Occipital lobe (tissue), 1 donor: ENCODE measurements at regions not wholly inside any gene's neighbourhood (a gene's known extent, or its start where the extent isn't known, plus 50 kb on each side); places are given as distances from the start of the nearest gene placed in this dataset.

Experiments
- DNase-seq: peaks from one replicate; lab custom pipeline; 2025; lab: John Stamatoyannopoulos, UW

DNA sequence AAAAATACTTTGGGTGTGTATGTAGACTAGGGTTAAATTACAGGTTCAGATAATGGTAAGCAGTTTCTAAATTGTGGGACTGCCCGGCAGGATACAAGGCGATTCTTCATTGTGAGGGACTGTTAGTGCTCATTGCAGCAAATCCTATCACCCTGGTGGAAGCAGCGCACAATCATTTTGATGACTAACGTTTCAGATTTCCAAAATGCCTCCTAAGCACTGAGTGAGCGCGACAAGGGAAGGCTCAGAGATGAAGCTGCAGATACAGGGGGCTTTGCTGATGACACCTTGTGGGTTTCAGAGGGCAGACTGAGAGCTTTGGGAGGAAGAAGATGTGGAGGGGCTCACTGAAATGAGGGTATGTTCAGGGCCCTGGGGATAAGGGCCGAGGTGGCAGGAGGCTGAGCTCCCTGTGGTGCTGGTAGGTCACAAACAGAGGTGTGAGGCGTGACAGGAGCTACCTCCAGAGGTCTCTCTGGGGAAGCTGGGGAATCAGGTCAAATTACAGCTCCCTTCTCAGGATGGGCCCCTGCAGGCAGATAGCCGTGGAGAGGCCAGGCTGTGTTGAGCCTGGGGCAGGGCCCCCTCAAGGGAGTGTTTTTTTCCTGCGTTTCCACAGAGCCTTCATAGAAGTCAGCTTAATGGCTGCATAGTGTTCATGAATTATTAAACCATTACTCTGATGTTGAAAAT, 84.5 kb upstream of the FYN start:
- DNase-seq, result no peak

DNA sequence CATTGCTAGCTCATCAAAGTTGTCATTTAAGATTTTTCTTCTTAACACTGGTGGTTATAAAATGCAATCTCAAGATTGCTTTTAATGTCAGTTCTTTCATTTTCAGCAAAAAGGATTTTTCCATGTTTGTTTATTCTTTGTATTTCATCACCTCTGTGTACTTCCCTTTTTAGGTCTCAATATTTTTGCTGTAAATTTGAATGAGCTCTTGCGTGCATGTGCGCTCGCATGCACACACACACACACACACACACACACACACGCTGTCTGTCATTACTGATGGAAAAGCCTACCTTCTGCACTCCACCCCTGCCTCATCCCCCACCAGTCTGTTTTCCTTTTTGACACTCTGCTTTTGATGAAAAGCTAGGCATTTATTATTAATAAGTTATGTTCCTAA, 85.3 kb upstream of the FYN start:
- no peak for DNase-seq

DNA sequence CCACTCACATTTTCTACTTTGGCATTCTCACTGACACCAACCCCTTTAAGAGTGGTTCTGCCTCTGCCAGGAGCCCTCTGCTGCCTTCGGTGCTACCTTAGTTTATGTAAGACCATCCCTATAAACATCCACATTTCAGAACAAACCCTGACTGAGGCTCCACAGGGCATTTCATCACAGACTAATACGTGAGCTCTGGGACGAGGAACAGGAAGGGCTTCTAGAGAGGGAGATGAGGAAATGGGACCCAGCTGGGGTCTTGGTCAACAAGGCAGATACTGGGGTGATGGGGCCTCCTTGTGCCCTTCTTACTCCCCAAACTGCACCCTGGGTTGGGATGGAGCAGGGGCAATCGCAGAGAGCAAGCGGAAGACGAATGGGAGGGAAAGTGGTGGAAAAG, 86.5 kb upstream of the FYN start:
- DNase-seq, result no peak

DNA sequence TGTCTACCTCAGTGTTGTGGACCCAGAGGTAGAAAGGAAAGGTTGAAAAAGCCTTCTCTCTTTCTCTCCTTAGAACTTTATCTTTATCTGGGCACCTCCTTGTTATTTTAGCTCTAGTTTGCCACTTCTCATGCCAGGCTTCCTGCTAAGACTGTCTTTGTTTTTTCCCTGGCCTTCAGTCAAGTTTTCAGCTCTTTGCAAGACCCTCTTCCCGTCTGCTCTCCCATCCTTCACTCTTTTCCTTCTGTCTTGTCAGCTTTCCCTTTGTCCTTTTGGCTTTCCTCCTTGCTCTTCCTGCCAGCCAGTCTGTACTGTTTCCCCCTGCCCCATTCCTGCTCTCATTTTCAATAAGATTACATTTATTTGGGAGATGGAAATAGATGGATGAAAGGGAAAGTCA, 86.8 kb upstream of the CCN6 start:
- DNase-seq, result no peak

DNA sequence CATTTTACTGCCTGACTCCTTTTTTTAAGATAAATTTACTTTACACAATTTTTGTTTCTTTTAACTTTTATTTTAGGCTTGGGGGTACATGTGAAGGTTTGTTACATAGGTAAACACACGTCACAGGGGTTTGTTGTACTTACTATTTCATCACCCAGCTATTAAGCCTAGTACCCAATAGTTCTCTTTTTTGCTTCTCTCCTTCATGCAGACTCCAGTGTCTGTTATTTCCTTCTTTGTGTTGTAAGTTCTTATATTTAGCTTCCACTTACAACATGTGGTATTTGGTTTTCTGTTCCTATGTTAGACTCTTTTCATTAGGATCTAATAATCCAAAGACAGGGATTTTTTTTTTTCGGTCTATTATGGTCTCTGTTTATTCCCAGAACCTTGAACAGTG, 83.5 kb upstream of the CCN6 start:
- DNase-seq, result no peak

DNA sequence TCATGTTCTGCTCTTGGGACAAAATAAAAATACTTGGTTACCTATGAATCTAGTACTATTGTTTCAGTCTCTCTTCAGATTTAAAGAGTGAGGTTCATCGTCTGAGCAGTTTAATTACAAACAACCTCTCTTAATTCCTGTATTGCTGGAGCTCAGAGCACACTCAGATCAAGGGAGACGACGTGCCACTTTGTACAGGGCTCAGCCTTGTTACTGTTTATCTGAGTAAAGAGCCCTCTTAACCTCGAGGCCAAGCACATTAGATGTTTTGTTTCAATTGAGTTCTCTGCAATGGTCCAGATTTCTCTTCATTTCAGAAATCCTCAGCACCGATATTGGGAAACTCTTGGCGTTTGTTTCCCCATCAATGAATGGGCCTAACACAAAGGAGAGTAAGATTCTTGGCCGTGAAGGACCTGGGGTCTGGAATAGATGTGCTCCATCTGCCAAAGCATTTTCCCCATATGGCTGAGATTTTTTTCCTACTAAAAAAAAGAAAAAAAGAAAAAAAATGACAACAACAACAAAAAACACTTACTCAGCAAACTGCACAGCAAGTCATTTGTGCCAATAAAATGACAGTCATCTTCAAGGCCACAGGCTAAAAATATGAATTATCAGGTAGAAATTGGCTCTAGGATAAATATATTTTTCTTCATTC, 82.6 kb upstream of the CCN6 start:
- DNase-seq, result no peak

DNA sequence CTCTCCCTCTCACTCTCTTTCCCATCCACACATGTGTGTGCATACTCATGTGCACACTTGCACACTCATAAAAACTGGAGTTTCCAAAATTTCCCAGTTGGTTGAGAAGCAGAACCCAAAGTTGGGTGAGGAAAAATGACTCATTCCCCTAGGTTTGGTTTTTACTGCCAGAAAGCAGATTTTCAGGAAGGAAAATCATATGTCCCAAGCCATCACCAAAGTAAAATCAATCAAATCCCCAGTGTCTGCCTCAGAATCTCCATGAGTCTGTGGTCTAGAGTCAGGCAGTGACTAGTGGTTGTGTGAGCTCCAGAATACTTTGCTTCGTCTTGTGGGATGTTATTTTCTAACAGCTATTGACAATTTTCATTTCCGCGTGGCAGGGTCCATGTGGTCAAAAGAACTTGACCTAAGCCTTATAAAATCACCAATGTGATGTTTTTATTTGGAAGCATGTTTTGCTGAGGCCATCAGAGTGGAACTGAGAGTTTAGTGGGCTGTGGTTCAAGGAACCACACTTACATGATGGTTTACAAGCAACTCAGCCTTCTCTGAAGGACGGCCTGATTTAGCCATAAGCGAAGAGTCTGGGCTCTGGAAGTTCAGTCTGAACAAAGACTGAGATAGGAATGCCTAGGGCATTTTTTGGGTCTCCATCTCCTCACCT, 81.9 kb upstream of the CCN6 start:
- DNase-seq, result no peak

DNA sequence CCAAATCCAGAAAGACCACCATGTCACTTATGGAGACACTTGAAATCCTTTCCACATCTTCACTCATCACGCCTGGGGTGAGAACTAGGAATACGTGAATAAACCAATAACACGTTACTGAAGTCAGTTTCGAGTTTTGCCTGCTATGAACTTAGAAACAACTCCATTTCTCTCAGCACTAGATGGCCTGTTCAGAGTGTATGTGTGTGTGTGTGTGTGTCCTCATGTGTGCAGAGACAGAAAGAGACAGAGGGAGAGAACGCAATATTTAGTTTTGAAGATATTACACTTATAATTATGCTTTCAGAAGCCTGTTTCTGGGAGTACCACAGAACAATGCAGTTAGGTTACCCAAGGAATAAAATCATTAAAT, 81.2 kb upstream of the CCN6 start:
- DNase-seq, result no peak

DNA sequence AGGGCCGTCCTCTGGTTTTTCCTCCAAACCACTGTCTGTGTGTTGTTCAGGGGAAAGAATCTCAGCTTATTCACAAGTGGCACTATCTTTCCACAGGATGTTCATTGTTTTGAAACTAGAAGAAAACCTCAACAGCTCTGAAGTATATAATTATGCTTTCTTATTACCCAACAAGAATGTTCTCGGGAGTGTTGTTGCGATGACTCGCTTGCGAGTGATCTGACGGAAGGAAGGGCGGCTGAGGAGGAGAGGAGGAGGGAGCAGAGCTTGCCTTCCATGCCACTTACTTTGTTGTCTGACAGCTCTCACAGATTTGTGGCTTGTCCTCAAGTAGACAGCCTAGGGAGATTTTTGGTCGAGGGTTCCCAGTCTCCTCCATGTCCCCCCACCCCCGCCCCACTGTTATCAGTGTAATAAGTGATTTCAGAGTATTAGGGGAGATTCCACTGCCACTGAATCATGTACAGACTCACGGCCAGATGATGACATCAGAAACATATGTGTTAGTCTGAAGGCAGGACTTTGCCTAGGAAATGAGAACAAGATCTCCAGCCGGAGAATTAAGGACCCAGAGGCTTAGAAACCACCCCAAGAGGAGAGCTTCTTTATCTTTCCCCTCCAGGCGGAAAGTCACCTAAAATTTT, 80.7 kb upstream of the CCN6 start:
- DNase-seq, result no peak

DNA sequence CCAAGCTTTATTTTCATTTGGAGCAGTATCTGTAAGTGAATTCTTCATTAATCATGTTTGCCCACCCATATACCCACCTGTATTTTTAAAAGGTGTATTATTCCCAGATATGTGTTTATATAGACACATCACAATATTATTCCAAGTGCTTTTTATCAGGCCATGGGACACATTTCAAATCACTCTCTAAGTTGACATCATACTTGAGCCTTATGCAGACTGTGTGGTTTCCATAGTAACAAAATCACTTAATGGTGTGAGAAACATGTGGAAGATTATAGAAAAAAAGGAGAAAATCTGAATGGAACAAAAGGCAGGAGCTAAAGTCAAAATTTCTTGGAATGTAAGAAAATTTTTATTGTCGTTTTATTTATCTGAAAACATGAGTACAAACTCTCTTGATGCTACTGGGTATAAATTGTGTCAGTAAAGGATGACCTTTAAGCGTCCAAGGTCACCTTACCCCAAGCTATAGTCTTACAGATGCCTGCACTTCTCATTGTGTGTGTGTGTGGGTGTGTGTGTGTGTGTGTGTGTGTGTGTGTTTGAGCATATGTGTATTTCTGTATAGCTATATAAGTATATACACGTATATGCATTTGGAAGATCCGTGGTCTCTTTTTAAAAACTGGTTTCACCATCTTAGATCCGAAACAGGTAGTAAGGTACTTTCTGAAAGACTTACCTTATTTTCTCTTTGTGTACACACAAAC, 79.8 kb upstream of the CCN6 start:
- no peak for DNase-seq

DNA sequence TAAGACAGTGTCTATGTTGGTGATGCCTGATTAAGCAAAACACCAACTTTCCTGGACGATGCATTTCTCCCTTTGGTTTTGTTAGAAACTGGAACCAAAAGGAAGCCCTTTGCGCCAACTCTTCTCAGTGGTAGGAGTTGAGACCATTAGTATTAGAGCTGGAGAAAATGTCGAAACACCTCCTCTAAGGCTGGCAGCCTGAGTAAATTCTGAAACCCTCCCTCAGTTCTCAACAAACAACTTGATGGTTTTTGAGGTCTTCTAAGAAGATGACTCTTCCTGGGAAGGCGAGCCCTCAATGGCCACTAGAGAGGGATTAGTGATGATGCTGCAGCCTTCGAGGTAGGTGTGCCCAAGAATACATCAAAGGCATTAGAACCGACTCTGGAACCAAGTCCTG, 78.4 kb upstream of the CCN6 start:
- DNase-seq, result no peak

DNA sequence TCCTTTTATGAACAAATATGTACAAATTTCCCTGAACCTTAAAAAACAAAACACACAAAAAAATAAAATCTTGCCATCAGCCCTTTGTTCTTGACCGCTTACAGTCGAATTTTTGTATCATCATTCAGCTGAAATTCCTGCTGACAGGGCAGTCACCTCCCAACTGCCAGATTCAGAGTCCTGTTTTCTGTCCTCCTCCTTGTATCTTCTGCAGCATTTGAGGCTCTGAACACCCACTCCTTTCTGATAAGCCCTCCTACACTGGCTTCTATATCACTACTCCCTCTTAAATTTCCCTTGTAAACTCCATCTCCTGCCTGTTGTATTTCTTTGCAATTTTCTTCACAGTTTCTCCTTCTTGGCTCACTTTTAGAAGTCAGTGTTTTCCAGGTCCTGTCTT, 77.8 kb upstream of the CCN6 start:
- DNase-seq, result no peak

DNA sequence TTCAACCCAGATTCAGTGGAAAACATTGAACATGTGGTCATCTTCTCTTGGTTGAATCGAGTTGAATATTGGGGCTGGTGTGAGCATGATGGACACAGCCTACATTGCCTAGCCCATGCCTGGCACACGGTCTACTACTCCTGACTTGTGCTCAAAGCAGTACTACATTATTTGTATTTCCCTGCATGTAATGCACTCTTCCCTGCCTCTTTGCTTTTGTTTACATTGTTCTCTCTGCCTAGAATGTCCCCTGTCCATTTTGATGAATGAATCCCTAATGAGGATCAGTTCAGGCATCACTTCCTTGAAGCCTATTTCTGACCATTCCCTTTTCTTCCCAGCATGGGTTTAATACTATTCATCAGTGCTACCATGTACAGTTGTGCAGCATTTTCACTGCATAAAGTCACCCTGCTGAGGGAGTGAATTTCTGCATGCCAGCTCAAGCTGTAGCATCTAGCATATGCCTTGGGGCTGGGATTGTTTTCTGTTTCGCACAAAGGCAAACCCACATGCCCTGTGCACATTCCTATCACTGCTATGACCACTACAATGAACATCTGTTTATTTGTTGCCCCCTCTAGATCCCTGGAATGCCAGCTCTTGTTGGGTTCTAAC, 75.3 kb upstream of the CCN6 start:
- DNase-seq, result no peak

DNA sequence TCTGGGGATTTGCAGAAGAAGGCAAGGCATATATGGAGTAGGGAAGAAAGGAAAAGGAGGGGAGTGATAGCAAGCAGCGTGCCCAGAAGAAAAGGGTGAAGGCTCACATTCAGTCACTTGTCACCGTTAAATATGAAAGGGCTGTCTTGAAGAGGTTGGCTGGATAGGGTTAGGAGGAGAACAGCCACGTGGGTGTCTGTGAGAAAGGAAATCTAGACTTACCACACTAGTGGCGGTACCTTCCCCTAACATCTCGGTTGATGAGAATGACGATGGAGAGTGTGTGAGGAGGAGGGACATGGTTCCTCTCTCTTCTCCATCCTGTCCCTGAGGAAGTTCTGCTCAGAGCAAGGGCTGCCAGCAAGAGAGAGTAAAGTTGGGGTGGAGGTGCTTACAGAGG, 74.3 kb upstream of the CCN6 start:
- DNase-seq, result no peak

DNA sequence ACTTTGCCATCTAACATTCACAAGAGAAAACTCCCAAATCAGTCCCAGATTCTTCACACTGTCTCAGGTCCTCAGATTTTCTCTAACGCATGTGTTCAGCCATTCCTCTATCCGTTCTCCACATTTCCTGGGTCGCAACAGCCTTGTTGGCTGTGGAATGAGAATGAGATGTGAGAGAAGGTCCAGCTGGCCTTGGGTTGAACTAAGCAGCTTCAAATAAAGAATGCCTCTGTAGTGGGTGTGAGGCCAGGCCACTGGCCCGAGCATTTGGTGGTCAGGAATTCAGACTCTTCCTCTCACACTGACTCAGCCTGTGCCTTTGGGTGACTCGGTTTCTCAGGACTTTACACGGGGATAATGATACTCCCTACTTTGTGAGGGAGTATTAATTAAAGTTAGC, 73.8 kb upstream of the CCN6 start:
- no peak for DNase-seq

DNA sequence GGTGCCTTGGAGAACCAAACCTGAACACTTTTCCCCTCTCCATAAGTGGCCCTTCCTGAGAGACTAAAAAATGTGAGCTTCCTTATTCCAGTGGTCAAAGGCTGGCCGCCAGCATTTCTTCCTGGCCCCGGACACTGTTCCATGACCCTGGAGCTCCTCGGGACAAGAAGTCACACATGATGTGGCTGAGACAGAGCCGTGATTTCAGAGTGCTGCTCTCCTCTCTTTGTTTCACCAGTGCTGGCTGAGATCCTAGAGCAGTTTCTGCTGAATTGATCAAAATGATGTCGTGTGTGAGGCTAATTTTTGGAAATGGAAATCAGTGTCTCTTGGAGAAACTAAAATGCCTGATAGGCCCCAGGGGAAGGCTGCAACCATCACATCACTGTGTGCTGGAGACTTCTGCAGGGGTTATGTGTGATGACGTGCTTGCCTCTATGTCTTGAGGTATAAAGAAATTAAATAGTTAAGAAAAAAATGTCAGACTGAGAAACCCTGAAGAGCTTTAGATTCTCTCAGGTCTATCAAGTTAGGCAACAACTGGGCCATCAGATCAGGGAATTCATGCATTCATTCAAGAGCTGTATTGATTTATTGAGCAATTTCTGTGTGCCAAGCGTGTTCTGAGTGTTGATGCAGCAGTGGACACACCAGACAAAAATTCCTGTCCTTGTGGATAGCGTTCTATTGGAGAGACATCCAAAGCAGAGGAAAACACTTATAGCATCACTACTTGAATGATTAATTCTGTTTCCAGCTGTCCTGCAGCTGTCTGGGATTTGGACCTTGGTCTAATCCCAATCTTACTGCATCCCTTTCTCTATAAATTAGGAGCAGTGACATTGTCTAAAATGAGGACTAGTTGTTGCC, 72.7 kb upstream of the CCN6 start:
- DNase-seq, result no peak

DNA sequence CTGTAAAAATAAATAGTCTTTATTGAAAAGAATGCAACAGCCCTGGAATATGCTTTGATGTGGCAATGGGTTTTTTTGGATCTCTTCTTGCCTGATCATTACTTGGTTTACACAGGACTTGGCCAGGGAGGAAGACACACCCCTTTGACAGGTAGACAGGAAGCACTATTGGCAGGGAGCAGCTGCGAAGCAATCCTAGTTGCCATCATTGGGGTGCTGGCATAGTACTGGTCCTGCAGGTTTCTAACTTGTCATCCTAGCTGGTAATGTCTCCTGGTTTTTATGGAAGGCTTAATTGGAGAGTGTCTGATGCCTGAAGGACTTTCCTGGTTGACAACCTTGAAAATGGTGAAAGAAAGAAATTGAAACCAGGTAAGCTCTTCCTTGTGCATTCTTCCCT, 71.2 kb upstream of the CCN6 start:
- no peak for DNase-seq

DNA sequence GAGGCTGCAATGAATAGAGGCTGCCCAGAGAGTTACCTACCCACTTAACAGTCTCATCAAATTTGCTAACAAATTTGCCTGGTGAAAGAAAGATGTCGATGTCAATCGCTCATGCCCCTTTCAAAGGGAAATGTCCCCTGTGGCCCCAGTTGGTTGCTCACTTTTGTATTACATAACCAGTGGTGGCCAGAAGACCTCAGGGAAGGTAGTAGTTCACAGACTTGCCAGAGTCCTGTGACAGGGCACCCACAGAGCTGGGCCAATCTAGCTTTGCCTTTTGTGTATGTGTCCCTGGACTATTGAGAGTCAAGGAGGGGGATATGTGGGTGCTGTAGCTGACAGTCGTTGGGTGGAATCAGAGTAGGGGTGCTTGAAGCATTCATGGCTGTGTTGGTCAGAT, 70.7 kb upstream of the CCN6 start:
- no peak for DNase-seq

DNA sequence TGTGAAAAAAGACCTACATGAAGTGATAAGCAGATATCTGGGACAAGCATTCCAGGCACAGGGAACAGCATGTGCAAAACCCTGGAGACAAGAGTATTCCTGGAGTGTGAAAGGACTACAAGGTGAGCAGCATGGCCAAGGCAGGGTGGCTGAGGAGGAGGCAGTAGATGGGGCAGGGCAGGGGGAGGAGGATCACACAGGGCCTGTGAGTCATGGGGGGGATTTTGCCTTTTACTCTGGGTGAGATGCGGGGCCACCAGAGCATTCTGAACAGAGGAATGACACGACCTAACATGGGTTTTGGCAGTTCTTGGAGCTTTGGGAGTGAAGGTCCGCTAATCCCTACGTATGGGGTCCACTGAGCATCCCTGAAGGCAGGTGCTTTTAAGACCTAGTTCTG, 69.8 kb upstream of the CCN6 start:
- DNase-seq, result no peak

DNA sequence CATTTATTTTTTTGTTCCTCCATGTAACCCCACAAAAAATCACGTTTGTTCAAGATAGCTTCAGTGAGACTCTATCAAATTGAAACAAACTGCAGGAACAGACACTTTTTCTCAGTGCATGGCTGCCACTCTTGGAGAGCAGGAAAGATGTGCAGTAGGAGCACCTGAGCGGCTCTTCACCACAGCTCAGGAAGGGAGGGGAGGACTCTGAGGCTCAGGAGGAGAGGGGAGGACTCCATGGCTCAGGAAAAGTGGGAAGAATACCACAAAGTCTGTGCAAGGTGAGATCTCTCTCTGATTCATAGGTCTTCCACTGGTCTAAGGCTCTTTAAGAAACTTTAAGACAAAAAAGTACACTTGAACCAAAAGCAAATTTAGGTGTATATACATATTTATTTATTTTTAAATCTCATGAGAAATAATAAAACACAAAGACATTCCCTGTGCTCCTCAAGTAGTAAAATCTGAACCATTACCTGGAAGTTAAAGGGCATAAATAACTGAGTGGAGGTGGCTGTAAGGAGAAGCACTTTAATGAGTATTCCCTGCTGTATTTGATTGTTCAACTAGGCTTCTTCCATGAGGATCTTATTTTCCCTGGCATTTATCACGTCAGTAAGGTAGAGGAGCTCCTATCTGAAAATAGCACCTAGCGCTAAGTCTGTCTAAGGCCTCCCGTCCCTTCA, 69.2 kb upstream of the CCN6 start:
- no peak for DNase-seq
